Inflammatory macrophage treated with lipopolysaccharide for 4 hours (primary cell): ENCODE measurements at regions not wholly inside any gene's neighbourhood (a gene's known extent, or its start where the extent isn't known, plus 50 kb on each side); places are given as distances from the start of the nearest gene placed in this dataset.

ENCODE experiments used
- DNase-seq: peaks from one replicate; pipeline ENCODE4 v3.0.0-alpha.2; 2020

- DNase-seq = no peak
Measured at GRCh38 chr12:40557980-40558379, 134.3 kb upstream of the CNTN1 start.

- no peak for DNase-seq
Measured at GRCh38 chr12:40559865-40560264, 132.4 kb upstream of the CNTN1 start.

- DNase-seq = no peak
Measured at GRCh38 chr12:40560848-40561247, 131.4 kb upstream of the CNTN1 start.

- no peak for DNase-seq
Measured at GRCh38 chr12:40561395-40561966, 130.8 kb upstream of the CNTN1 start.

- no peak for DNase-seq
Measured at GRCh38 chr12:40565029-40565633, 127.1 kb upstream of the CNTN1 start.

GRCh38 chr12:40566271-40566670 lies 126.0 kb upstream of the CNTN1 start:
- no peak for DNase-seq

GRCh38 chr12:40569626-40570179 lies 122.5 kb upstream of the CNTN1 start:
- no peak for DNase-seq

GRCh38 chr12:40573024-40573423 lies 119.2 kb upstream of the CNTN1 start:
- DNase-seq = no peak

GRCh38 chr12:40575987-40576386 lies 116.3 kb upstream of the CNTN1 start:
- no peak for DNase-seq

- no peak for DNase-seq
Measured at GRCh38 chr12:40577834-40578233, 114.4 kb upstream of the CNTN1 start.

GRCh38 chr12:40579687-40580086 lies 112.6 kb upstream of the CNTN1 start:
- DNase-seq = no peak

- no peak for DNase-seq
Measured at GRCh38 chr12:40580346-40580745, 111.9 kb upstream of the CNTN1 start.

GRCh38 chr12:40581889-40582288 lies 110.3 kb upstream of the CNTN1 start:
- no peak for DNase-seq

GRCh38 chr12:40583743-40584142 lies 108.5 kb upstream of the CNTN1 start:
- DNase-seq = no peak

GRCh38 chr12:40584763-40585162 lies 107.5 kb upstream of the CNTN1 start:
- no peak for DNase-seq

GRCh38 chr12:40586823-40587222 lies 105.4 kb upstream of the CNTN1 start:
- DNase-seq = no peak

GRCh38 chr12:40587421-40587820 lies 104.8 kb upstream of the CNTN1 start:
- DNase-seq = no peak

GRCh38 chr12:40587970-40588369 lies 104.3 kb upstream of the CNTN1 start:
- DNase-seq = no peak

- DNase-seq = no peak
Measured at GRCh38 chr12:40597133-40597532, 95.1 kb upstream of the CNTN1 start.

- no peak for DNase-seq
Measured at GRCh38 chr12:40598073-40598472, 94.2 kb upstream of the CNTN1 start.

GRCh38 chr12:40602562-40602961 lies 89.7 kb upstream of the CNTN1 start:
- DNase-seq = no peak

GRCh38 chr12:40614923-40615322 lies 77.3 kb upstream of the CNTN1 start:
- no peak for DNase-seq

- no peak for DNase-seq
Measured at GRCh38 chr12:40615590-40615989, 76.6 kb upstream of the CNTN1 start.

- no peak for DNase-seq
Measured at GRCh38 chr12:40616383-40616915, 75.8 kb upstream of the CNTN1 start.

GRCh38 chr12:40618636-40619035 lies 73.6 kb upstream of the CNTN1 start:
- DNase-seq = no peak
